ENCODE measurements at regions not wholly inside any gene's neighbourhood (a gene's known extent, or its start where the extent isn't known, plus 50 kb on each side); places are given as distances from the start of the nearest gene placed in this dataset.

DNA sequence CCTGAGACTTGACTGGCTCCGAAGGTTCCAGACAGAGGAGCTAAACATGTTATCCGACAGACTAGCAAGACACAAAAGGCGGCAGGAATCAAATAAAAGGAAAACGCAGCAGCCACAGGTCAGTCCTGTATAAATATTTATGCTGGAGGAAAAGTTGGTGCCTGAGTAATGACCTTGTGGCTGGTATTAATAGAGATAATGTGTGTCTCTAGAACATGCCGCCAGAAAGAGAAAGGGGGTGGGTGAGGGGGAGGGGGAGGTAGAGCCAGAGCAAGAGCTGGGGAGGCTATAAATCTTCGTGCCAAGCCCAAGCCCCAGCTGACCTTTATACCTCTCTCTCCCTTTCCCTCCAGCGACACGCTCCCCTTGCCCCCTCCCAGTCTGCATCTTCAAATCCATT is 590.4 kb downstream of the MED13L start:
- TF ChIP-seq, protein P1, sequence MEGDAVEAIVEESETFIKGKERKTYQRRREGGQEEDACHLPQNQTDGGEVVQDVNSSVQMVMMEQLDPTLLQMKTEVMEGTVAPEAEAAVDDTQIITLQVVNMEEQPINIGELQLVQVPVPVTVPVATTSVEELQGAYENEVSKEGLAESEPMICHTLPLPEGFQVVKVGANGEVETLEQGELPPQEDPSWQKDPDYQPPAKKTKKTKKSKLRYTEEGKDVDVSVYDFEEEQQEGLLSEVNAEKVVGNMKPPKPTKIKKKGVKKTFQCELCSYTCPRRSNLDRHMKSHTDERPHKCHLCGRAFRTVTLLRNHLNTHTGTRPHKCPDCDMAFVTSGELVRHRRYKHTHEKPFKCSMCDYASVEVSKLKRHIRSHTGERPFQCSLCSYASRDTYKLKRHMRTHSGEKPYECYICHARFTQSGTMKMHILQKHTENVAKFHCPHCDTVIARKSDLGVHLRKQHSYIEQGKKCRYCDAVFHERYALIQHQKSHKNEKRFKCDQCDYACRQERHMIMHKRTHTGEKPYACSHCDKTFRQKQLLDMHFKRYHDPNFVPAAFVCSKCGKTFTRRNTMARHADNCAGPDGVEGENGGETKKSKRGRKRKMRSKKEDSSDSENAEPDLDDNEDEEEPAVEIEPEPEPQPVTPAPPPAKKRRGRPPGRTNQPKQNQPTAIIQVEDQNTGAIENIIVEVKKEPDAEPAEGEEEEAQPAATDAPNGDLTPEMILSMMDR (IDR thresholded peaks at IDR 0.05; ENCODE audit: low read length) = no peak
- no peak for TF ChIP-seq EZH2 (IDR thresholded peaks at IDR 0.05; ENCODE audit: borderline replicate concordance, low read length)

Data from OCI-LY1 (cell line).